ENCODE measurements at regions not wholly inside any gene's neighbourhood (a gene's known extent, or its start where the extent isn't known, plus 50 kb on each side); places are given as distances from the start of the nearest gene placed in this dataset.
"Not testable (repeated sequence)": the region's sequence is repeated elsewhere in the genome, so short reads cannot be mapped to it uniquely, and the experiment has no call there.

GRCh38 chr12:14235176-14235575 is 130.3 kb upstream of the ATF7IP start:
- not testable (repeated sequence) for TF ChIP-seq CTCF, POLR2A (IDR thresholded peaks at IDR 0.05)

Measured in heart left ventricle (tissue), 13 donors.